HEK293 (cell line): ENCODE measurements at regions not wholly inside any gene's neighbourhood (a gene's known extent, or its start where the extent isn't known, plus 50 kb on each side); places are given as distances from the start of the nearest gene placed in this dataset.
"Not testable (repeated sequence)": the region's sequence is repeated elsewhere in the genome, so short reads cannot be mapped to it uniquely, and the experiment has no call there.

Experiments
- CTCF ChIA-PET: fragments of 350-600 bp; formaldehyde crosslinking; extraction: SDS; loops from one replicate; lab custom pipeline; 2021; ENCODE audit warnings: antibody characterized with exemption; lab: Yijun Ruan, JAX
- POLR2A ChIA-PET: fragments of 300-600 bp; formaldehyde crosslinking; extraction: SDS; loops from one replicate; lab custom pipeline; 2020; ENCODE audit warnings: antibody characterized with exemption, inconsistent platforms; lab: Yijun Ruan, JAX
- H3K27ac ChIP-seq: fragments of 200-500 bp; sonication (Bioruptor generic); 2 replicates; pipeline ENCODE4 v1.5.1; 2014; ENCODE audit warnings: low read depth, low read length, control low read depth, inconsistent platforms; ENCODE audit errors: extremely low read depth
- H3K36me3 ChIP-seq, 2 experiments: fragments of 200-500 bp in 1 of 2; sonication (Bioruptor generic) in 1 of 2; 1 replicate in 1 of 2; 2 replicates in 1 of 2; pipeline ENCODE4 v1.5.1; 2014 to 2017; ENCODE audit warnings: inconsistent platforms in 2 of 2, low read length in 2 of 2; ENCODE audit not compliant: control insufficient read depth in 2 of 2, insufficient read depth in 1 of 2
- H3K4me1 ChIP-seq: fragments of 200-500 bp; sonication (Bioruptor generic); 2 replicates; pipeline ENCODE4 v1.5.1; 2014; ENCODE audit warnings: mild to moderate bottlenecking, low read length, inconsistent platforms; ENCODE audit not compliant: control insufficient read depth, insufficient read depth
- H3K4me3 ChIP-seq: 2 replicates; pipeline ENCODE4 v1.5.1; 2011; ENCODE audit warnings: low read depth, mild to moderate bottlenecking, control low read depth, low read length, moderate library complexity
- H3K9me3 ChIP-seq: fragments of 200-500 bp; sonication (Bioruptor generic); 2 replicates; pipeline ENCODE4 v1.5.1; 2014; ENCODE audit warnings: low read depth, low read length, inconsistent platforms; ENCODE audit not compliant: control insufficient read depth, insufficient read depth
- EGR2 ChIP-seq: fragments of 450-650 bp; formaldehyde crosslinking; IDR thresholded peaks from 2 replicates; pipeline ENCODE4 v1.5.1; 2016; ENCODE audit warnings: low read depth, missing biosample characterization, missing genetic modification characterization
- GLI4 ChIP-seq: fragments of 450-650 bp; formaldehyde crosslinking; IDR thresholded peaks from 2 replicates; pipeline ENCODE4 v1.5.1; 2016; ENCODE audit warnings: missing biosample characterization, missing genetic modification characterization
- IKZF3 ChIP-seq: fragments of 450-650 bp; IDR thresholded peaks from 2 replicates; pipeline ENCODE4 v1.5.0; 2018; ENCODE audit warnings: missing biosample characterization, mild to moderate bottlenecking, missing genetic modification characterization, moderate library complexity
- KLF8 ChIP-seq: fragments of 450-650 bp; formaldehyde crosslinking; IDR thresholded peaks from 2 replicates; pipeline ENCODE4 v1.5.1; 2016; ENCODE audit warnings: missing biosample characterization, missing genetic modification characterization
- SCRT2 ChIP-seq: fragments of 450-650 bp; formaldehyde crosslinking; IDR thresholded peaks from 2 replicates; pipeline ENCODE4 v1.5.1; 2016; ENCODE audit warnings: missing biosample characterization, missing genetic modification characterization
- ZBTB17 ChIP-seq: fragments of 450-650 bp; formaldehyde crosslinking; IDR thresholded peaks from 2 replicates; pipeline ENCODE4 v1.5.1; 2016; ENCODE audit warnings: missing biosample characterization, missing genetic modification characterization
- ZBTB49 ChIP-seq: fragments of 450-650 bp; formaldehyde crosslinking; IDR thresholded peaks from 2 replicates; pipeline ENCODE4 v1.5.1; 2016; ENCODE audit warnings: missing biosample characterization, missing genetic modification characterization, low read depth
- ZBTB6 ChIP-seq: fragments of 450-650 bp; formaldehyde crosslinking; IDR thresholded peaks from 2 replicates; pipeline ENCODE4 v1.5.1; 2017; ENCODE audit warnings: missing biosample characterization, missing genetic modification characterization
- ZFP69B ChIP-seq: fragments of 450-650 bp; formaldehyde crosslinking; IDR thresholded peaks from 2 replicates; pipeline ENCODE4 v1.5.1; 2016; ENCODE audit warnings: missing biosample characterization, missing genetic modification characterization
- ZNF239 ChIP-seq: fragments of 450-650 bp; formaldehyde crosslinking; IDR thresholded peaks from 2 replicates; pipeline ENCODE4 v1.5.1; 2016; ENCODE audit warnings: missing biosample characterization, missing genetic modification characterization
- ZNF302 ChIP-seq: fragments of 450-650 bp; formaldehyde crosslinking; IDR thresholded peaks from 2 replicates; pipeline ENCODE4 v1.5.1; 2016; ENCODE audit warnings: missing biosample characterization, missing genetic modification characterization, low read depth
- ZNF354C ChIP-seq: fragments of 450-650 bp; formaldehyde crosslinking; IDR thresholded peaks from 2 replicates; pipeline ENCODE4 v1.5.1; 2016; ENCODE audit warnings: missing biosample characterization, missing genetic modification characterization, low read depth, borderline replicate concordance
- ZNF510 ChIP-seq: fragments of 450-650 bp; formaldehyde crosslinking; IDR thresholded peaks from 2 replicates; pipeline ENCODE4 v1.5.1; 2018; ENCODE audit warnings: mild to moderate bottlenecking, missing genetic modification characterization, missing biosample characterization; ENCODE audit not compliant: insufficient replicate concordance
- ZNF600 ChIP-seq: fragments of 450-650 bp; formaldehyde crosslinking; IDR thresholded peaks from 2 replicates; pipeline ENCODE4 v1.5.1; 2016; ENCODE audit warnings: missing biosample characterization, missing genetic modification characterization
- ZNF626 ChIP-seq: fragments of 450-650 bp; sonication (Bioruptor Pico); formaldehyde crosslinking; IDR thresholded peaks from 2 replicates; pipeline ENCODE4 v1.5.1; 2018; ENCODE audit warnings: missing biosample characterization, missing genetic modification characterization, inconsistent platforms
- ZNF629 ChIP-seq: fragments of 450-650 bp; formaldehyde crosslinking; IDR thresholded peaks from 2 replicates; pipeline ENCODE4 v1.5.1; 2017; ENCODE audit warnings: missing biosample characterization, missing genetic modification characterization
- ZNF777 ChIP-seq: fragments of 450-650 bp; formaldehyde crosslinking; IDR thresholded peaks from 2 replicates; pipeline ENCODE4 v1.5.1; 2017; ENCODE audit warnings: missing biosample characterization, missing genetic modification characterization, borderline replicate concordance
- ZNF792 ChIP-seq: fragments of 450-650 bp; formaldehyde crosslinking; IDR thresholded peaks from 2 replicates; pipeline ENCODE4 v1.5.1; 2016; ENCODE audit warnings: missing biosample characterization, missing genetic modification characterization
- TF ChIP-seq, protein P1 (sequence below): fragments of 450-650 bp; formaldehyde crosslinking; IDR thresholded peaks from 2 replicates; pipeline ENCODE4 v1.5.1; 2016; ENCODE audit warnings: missing biosample characterization, missing genetic modification characterization

DNA sequence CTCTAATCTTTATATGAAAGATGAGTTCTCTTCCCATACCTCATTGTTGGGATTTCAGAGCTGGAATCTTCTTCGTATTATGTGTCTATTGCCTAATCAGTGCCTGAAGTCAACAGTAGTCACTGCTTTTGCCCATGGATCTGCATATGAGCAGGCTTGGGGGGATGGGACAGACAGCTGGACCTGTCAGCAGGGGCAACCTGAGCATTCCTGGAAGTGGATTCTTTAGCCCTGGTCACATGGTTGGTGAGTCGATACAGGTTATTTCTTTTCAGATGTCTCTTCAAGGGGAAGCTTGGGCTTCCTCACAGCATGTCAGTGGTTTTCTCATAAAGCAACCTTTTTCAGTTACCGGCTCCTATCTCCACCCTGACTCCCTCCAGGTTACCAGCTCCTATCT lies 97.3 kb upstream of the RBM19 start (continued):
- TF ChIP-seq ZBTB49 (tag by site-specific recombination) = no peak
- TF ChIP-seq ZNF600 (tag by site-specific recombination) = no peak
- no peak for TF ChIP-seq IKZF3 (tag by site-specific recombination)
- TF ChIP-seq ZNF777 (tag by site-specific recombination) = no peak
- no peak for TF ChIP-seq KLF8 (tag by site-specific recombination)
- no peak for TF ChIP-seq ZBTB17 (tag by site-specific recombination)
- no peak for TF ChIP-seq ZNF626 (tag by site-specific recombination)
- TF ChIP-seq, all 188 proteins: peak for 0

GRCh38 chr12:114056351-114056750 lies 90.2 kb upstream of the RBM19 start:
- H3K9me3 ChIP-seq, H3K4me3 ChIP-seq, H3K27ac ChIP-seq, H3K36me3 ChIP-seq, H3K4me1 ChIP-seq, POLR2A ChIA-PET: not testable (repeated sequence)
- CTCF ChIA-PET = interaction anchor here (0.7 kb wide), 1 partner anchor 628 kb away, joined by 4 read pairs; the partner anchor contains the start of gene TBX3

DNA sequence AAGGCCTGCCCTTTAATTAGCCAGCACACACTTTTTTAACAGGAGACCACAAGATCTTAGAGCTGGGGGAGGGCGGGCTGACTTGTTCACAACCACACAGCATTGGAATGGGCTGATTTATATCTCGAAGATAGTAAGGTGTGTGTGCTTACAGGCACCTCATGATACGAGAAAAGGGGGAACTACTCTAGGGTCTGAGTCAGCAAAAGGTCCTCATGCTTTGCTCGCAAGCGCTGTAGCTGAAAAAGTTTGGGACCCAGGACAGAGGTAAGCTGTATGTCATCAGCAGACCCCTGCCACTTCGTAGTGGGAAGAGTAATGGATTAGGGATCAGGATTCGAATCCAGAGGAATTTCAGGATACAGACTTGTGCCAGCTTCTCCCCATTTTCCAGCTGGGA lies 88.9 kb upstream of the RBM19 start:
- Histone ChIP-seq H3K4me1 (no peaks in the 10 kb centered on the region), H3K9me3 (no peaks in the 10 kb centered on the region), H3K36me3 (no peaks in the 10 kb centered on the region)
- CTCF ChIA-PET = no interaction called here
- TF ChIP-seq, protein P1, sequence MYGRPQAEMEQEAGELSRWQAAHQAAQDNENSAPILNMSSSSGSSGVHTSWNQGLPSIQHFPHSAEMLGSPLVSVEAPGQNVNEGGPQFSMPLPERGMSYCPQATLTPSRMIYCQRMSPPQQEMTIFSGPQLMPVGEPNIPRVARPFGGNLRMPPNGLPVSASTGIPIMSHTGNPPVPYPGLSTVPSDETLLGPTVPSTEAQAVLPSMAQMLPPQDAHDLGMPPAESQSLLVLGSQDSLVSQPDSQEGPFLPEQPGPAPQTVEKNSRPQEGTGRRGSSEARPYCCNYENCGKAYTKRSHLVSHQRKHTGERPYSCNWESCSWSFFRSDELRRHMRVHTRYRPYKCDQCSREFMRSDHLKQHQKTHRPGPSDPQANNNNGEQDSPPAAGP = no peak
- TF ChIP-seq ZNF354C = no peak
- TF ChIP-seq ZFP69B (tag by site-specific recombination) = no peak
- no peak for TF ChIP-seq ZNF302 (tag by site-specific recombination)
- no peak for TF ChIP-seq EGR2 (tag by site-specific recombination)
- TF ChIP-seq ZNF792 = no peak
- no peak for TF ChIP-seq ZNF239 (tag by site-specific recombination)
- TF ChIP-seq GLI4 = no peak
- TF ChIP-seq ZNF629 (tag by site-specific recombination) = no peak
- TF ChIP-seq, all 188 proteins: peak for 0
- Histone ChIP-seq H3K4me3 (no peak overlapping the region), H3K27ac (no peak overlapping the region)
- POLR2A ChIA-PET = no interaction called here

GRCh38 chr12:114046236-114046998 lies 80.3 kb upstream of the RBM19 start:
- H3K4me1 ChIP-seq = no peaks in the 10 kb centered on the region
- H3K27ac ChIP-seq = no peak overlapping the region
- no peaks in the 10 kb centered on the region for H3K9me3 ChIP-seq
- ChIA-PET POLR2A (no interaction called here), CTCF (no interaction called here)
- no peaks in the 10 kb centered on the region for H3K36me3 ChIP-seq
- H3K4me3 ChIP-seq = no peak overlapping the region
- TF ChIP-seq SCRT2 (tag by site-specific recombination) (no peak), ZNF510 (tag by site-specific recombination) (no peak), ZBTB6 (tag by site-specific recombination) (no peak)
